IMR-90 (cell line): ENCODE measurements at regions not wholly inside any gene's neighbourhood (a gene's known extent, or its start where the extent isn't known, plus 50 kb on each side); places are given as distances from the start of the nearest gene placed in this dataset.

Experiments used
- ATAC-seq: fragments of 200-7000 bp; cut with Tn5 transposase; 2 replicates; pipeline ENCODE4 v1.9.1; 2020; ENCODE audit warnings: low read depth, mild to moderate bottlenecking, moderate library complexity
- BruUV-seq: library from RNA; stranded (reverse); fragments of 400-500 nt; replicated peaks from 2 replicates; lab custom pipeline; 2021; lab: Mats Ljungman, UMichigan
- CTCF ChIA-PET: fragments of 300-600 bp; formaldehyde crosslinking; extraction: SDS; loops from one replicate; lab custom pipeline; 2021; ENCODE audit warnings: antibody characterized with exemption; lab: Yijun Ruan, JAX
- POLR2A ChIA-PET: fragments of 300-600 bp; sonication (Branson Sonifier 250); formaldehyde crosslinking; loops from one replicate; lab custom pipeline; 2022; ENCODE audit warnings: antibody characterized with exemption; ENCODE audit not compliant: unreplicated experiment; lab: Charles Lee
- DNase-seq: peaks from one replicate; pipeline ENCODE4 v3.0.0; 2013
- H2AFZ ChIP-seq: replicated peaks from 2 replicates; pipeline ENCODE3; 2013; ENCODE audit warnings: low read length, mild to moderate bottlenecking; ENCODE audit not compliant: poor library complexity
- H2AK5ac ChIP-seq: 2 replicates; pipeline ENCODE4 v1.6.1; 2013; ENCODE audit warnings: low read depth, low read length, inconsistent platforms
- H2AK9ac ChIP-seq: replicated peaks from 2 replicates; pipeline ENCODE3; 2013; ENCODE audit warnings: mild to moderate bottlenecking, low read depth, low read length, moderate library complexity; ENCODE audit not compliant: poor library complexity
- H2BK120ac ChIP-seq: 2 replicates; pipeline ENCODE4 v1.6.1; 2013; ENCODE audit warnings: low read depth, low read length, inconsistent platforms
- H2BK15ac ChIP-seq: 3 replicates; pipeline ENCODE4 v1.6.1; 2013; ENCODE audit warnings: low read depth, low read length, inconsistent platforms
- H2BK20ac ChIP-seq: 2 replicates; pipeline ENCODE4 v1.6.1; 2013; ENCODE audit warnings: low read depth, mild to moderate bottlenecking, inconsistent platforms, low read length, moderate library complexity
- H2BK5ac ChIP-seq: 2 replicates; pipeline ENCODE4 v1.6.1; 2013; ENCODE audit warnings: mild to moderate bottlenecking, low read depth, low read length, inconsistent platforms; ENCODE audit not compliant: poor library complexity, severe bottlenecking
- H3K14ac ChIP-seq: replicated peaks from 2 replicates; pipeline ENCODE4 v1.6.1; 2013; ENCODE audit warnings: low read depth, low read length, inconsistent platforms
- H3K18ac ChIP-seq: 2 replicates; pipeline ENCODE4 v1.6.1; 2013; ENCODE audit warnings: low read depth, low read length, control low read depth
- H3K23ac ChIP-seq: 2 replicates; pipeline ENCODE4 v1.6.1; 2013; ENCODE audit warnings: low read depth, low read length, inconsistent platforms
- H3K27ac ChIP-seq: 2 replicates; pipeline ENCODE4 v1.5.1; 2013; ENCODE audit warnings: mild to moderate bottlenecking, control low read depth, low read length; ENCODE audit not compliant: insufficient read depth
- H3K27me3 ChIP-seq: 2 replicates; pipeline ENCODE4 v1.6.1; 2013; ENCODE audit warnings: low read length; ENCODE audit not compliant: control insufficient read depth, insufficient read depth
- H3K36me3 ChIP-seq: 2 replicates; pipeline ENCODE4 v1.6.1; 2013; ENCODE audit warnings: low read length, mixed read lengths; ENCODE audit not compliant: control insufficient read depth, insufficient read depth
- H3K4ac ChIP-seq: 2 replicates; pipeline ENCODE4 v1.6.1; 2013; ENCODE audit warnings: low read depth, low read length, inconsistent platforms
- H3K4me1 ChIP-seq: 2 replicates; pipeline ENCODE4 v1.6.1; 2013; ENCODE audit warnings: low read length, mixed read lengths; ENCODE audit not compliant: control insufficient read depth, insufficient read depth
- H3K4me2 ChIP-seq: 2 replicates; pipeline ENCODE4 v1.6.1; 2013; ENCODE audit warnings: low read depth, mild to moderate bottlenecking, control low read depth, low read length, moderate library complexity
- H3K4me3 ChIP-seq: 2 replicates; pipeline ENCODE4 v1.5.1; 2013; ENCODE audit warnings: low read depth, mild to moderate bottlenecking, control low read depth, low read length, moderate library complexity; ENCODE audit not compliant: insufficient read depth
- H3K56ac ChIP-seq: 2 replicates; pipeline ENCODE4 v1.6.1; 2013; ENCODE audit warnings: low read length, inconsistent platforms; ENCODE audit not compliant: insufficient read depth; ENCODE audit errors: extremely low read depth
- H3K79me1 ChIP-seq, 2 experiments: 2 replicates each; pipeline ENCODE4 v1.6.1; 2013; ENCODE audit warnings: low read length in 2 of 2, inconsistent platforms in 1 of 2, low read depth in 1 of 2
- H3K9ac ChIP-seq: 2 replicates; pipeline ENCODE4 v1.6.1; 2013; ENCODE audit warnings: low read depth, low read length, control low read depth
- H3K9me1 ChIP-seq: 2 replicates; pipeline ENCODE4 v1.6.1; 2013; ENCODE audit warnings: low read length, inconsistent platforms; ENCODE audit not compliant: insufficient read depth
- H3K9me3 ChIP-seq: 2 replicates; pipeline ENCODE4 v1.6.1; 2013; ENCODE audit warnings: low read length; ENCODE audit not compliant: control insufficient read depth, insufficient read depth
- H4K20me1 ChIP-seq: 2 replicates; pipeline ENCODE4 v1.6.1; 2013; ENCODE audit warnings: low read length, inconsistent platforms; ENCODE audit not compliant: insufficient read depth
- H4K5ac ChIP-seq: 2 replicates; pipeline ENCODE4 v1.6.1; 2013; ENCODE audit warnings: mild to moderate bottlenecking, low read depth, low read length, control low read depth
- H4K8ac ChIP-seq, 2 experiments: 2 replicates each; pipeline ENCODE4 v1.6.1; 2013; ENCODE audit warnings: low read depth in 2 of 2, low read length in 2 of 2, control low read depth in 1 of 2, inconsistent platforms in 1 of 2
- H4K91ac ChIP-seq: 2 replicates; pipeline ENCODE4 v1.6.1; 2013; ENCODE audit warnings: low read depth, low read length, inconsistent platforms; ENCODE audit not compliant: insufficient read depth
- BHLHE40 ChIP-seq: fragments of 150-350 bp; IDR thresholded peaks from 2 replicates; pipeline ENCODE4 v1.6.1; 2016; ENCODE audit warnings: mild to moderate bottlenecking, low read depth, low read length
- CEBPB ChIP-seq: IDR thresholded peaks from 2 replicates; pipeline ENCODE4 v1.6.1; 2012; ENCODE audit warnings: low read depth, low read length, improper control_type of control experiment
- CHD1 ChIP-seq: IDR thresholded peaks from 2 replicates; pipeline ENCODE4 v1.6.1; 2012; ENCODE audit warnings: low read depth, low read length, improper control_type of control experiment
- MAFK ChIP-seq: IDR thresholded peaks from 2 replicates; pipeline ENCODE4 v1.6.1; 2012; ENCODE audit warnings: low read depth, low read length, improper control_type of control experiment
- MAZ ChIP-seq: IDR thresholded peaks from 2 replicates; pipeline ENCODE4 v1.6.1; 2012; ENCODE audit warnings: low read depth, mild to moderate bottlenecking, low read length, improper control_type of control experiment, moderate library complexity, borderline replicate concordance
- MXI1 ChIP-seq: IDR thresholded peaks from 2 replicates; pipeline ENCODE4 v1.6.1; 2012; ENCODE audit warnings: low read depth, mild to moderate bottlenecking, low read length, moderate library complexity, borderline replicate concordance
- NFE2L2 ChIP-seq: fragments of 150-350 bp; IDR thresholded peaks from 2 replicates; pipeline ENCODE4 v1.6.1; 2016; ENCODE audit warnings: low read depth, mild to moderate bottlenecking, low read length
- RAD21 ChIP-seq: IDR thresholded peaks from 2 replicates; pipeline ENCODE4 v1.6.1; 2012; ENCODE audit warnings: low read length, improper control_type of control experiment
- RFX5 ChIP-seq: IDR thresholded peaks from 2 replicates; pipeline ENCODE4 v1.8.0; 2012; ENCODE audit warnings: low read depth, mild to moderate bottlenecking, low read length, moderate library complexity
- WGBS, 2 experiments: methylation state at CpG; one replicate each; pipeline versions ENCODE4 v1.1.5 to v1.1.7; 2013; ENCODE audit warnings: missing lambda C conversion rate in 2 of 2; ENCODE audit not compliant: insufficient read length in 1 of 2; ENCODE audit errors: extremely low coverage in 2 of 2; 5-methylcytosine and 5-hydroxymethylcytosine counted together
- dilution Hi-C: fragments of 300-500 bp; cut with HindIII; formaldehyde crosslinking; loops from one replicate; pipeline ENCODE4 v1.14.3; 2018; ENCODE audit warnings: low sequenced_read_pairs; ENCODE audit not compliant: unreplicated experiment
- in situ Hi-C: fragments of 300-500 bp; cut with MboI; formaldehyde crosslinking; loops from 3 replicates; pipeline ENCODE4 v1.14.3; 2019; ENCODE audit warnings: low sequenced_read_pairs, inconsistent platforms, mixed read lengths
- intact Hi-C: fragments of 100-400 bp; cut with micrococcal nuclease; formaldehyde crosslinking; loops from 2 replicates; pipeline ENCODE4 v1.10.0; 2022
- TF ChIP-seq, protein P1 (sequence below): conservative IDR thresholded peaks from 2 replicates; pipeline ENCODE4 v1.5.1; 2012; ENCODE audit warnings: mild to moderate bottlenecking, low read depth, low read length, improper control_type of control experiment
- TF ChIP-seq, protein P2 (sequence below): fragments of 150-350 bp; IDR thresholded peaks from 2 replicates; pipeline ENCODE4 v1.6.1; 2016; ENCODE audit warnings: low read depth, mild to moderate bottlenecking, low read length, moderate library complexity, borderline replicate concordance
- TF ChIP-seq, protein P3 (sequence below): fragments of 150-350 bp; IDR thresholded peaks from 2 replicates; pipeline ENCODE4 v1.6.1; 2017; ENCODE audit warnings: mild to moderate bottlenecking, antibody characterized with exemption, low read length, low read depth

DNA sequence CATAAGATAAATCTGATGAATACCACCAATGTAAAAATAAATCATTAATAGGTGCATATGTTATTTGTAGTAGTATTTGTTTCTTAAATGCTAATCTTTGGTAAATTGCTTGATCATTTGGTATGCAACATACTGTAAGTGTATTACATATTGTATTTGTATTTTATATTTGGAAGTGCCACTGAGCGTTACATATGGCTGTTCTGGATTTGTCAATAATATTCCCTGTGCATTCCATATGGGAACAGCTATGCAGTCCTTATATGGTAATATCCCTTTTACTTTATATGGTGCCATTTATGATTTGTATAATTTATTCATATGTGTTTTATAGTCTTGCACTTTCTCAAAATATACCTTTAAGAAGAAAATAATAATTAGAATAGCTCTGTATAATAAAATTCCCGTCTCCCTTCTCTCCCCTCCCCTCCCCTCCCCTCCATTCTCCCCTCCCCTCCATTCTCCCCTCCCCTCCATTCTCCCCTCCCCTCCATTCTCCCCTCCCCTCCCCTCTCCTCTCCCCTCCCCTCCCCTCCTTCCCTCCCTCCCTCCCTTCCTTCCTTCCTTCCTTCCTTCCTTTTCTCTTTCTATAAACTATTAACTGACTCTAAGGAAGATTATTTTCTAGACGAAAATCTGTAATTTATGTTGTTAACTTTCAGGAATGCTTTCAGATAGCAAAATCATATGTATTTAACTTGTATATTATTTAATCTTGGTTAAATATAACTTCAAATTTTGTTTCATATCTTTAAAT, 241.4 kb downstream of the CSNK1G3 start:
- H2BK15ac ChIP-seq: no peak overlapping the region
- no peak overlapping the region for H2AFZ ChIP-seq
- H2AK9ac ChIP-seq: no peak overlapping the region
- no CpG with 5 or more reads among the region's 3 CpGs for WGBS, 2 experiments
- H3K23ac ChIP-seq: no peak overlapping the region
- ChIA-PET POLR2A (no interaction called here), CTCF (no interaction called here)
- no peaks in the 10 kb centered on the region for H3K36me3 ChIP-seq
- no peaks in the 10 kb centered on the region for H4K20me1 ChIP-seq
- TF ChIP-seq RAD21 (no peak), CHD1 (no peak), MXI1 (no peak), MAFK (no peak), MAZ (no peak), RFX5 (no peak), NFE2L2 (no peak), BHLHE40 (no peak), CEBPB (no peak)
- TF ChIP-seq, protein P1, sequence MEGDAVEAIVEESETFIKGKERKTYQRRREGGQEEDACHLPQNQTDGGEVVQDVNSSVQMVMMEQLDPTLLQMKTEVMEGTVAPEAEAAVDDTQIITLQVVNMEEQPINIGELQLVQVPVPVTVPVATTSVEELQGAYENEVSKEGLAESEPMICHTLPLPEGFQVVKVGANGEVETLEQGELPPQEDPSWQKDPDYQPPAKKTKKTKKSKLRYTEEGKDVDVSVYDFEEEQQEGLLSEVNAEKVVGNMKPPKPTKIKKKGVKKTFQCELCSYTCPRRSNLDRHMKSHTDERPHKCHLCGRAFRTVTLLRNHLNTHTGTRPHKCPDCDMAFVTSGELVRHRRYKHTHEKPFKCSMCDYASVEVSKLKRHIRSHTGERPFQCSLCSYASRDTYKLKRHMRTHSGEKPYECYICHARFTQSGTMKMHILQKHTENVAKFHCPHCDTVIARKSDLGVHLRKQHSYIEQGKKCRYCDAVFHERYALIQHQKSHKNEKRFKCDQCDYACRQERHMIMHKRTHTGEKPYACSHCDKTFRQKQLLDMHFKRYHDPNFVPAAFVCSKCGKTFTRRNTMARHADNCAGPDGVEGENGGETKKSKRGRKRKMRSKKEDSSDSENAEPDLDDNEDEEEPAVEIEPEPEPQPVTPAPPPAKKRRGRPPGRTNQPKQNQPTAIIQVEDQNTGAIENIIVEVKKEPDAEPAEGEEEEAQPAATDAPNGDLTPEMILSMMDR: no peak
- TF ChIP-seq, protein P2, sequence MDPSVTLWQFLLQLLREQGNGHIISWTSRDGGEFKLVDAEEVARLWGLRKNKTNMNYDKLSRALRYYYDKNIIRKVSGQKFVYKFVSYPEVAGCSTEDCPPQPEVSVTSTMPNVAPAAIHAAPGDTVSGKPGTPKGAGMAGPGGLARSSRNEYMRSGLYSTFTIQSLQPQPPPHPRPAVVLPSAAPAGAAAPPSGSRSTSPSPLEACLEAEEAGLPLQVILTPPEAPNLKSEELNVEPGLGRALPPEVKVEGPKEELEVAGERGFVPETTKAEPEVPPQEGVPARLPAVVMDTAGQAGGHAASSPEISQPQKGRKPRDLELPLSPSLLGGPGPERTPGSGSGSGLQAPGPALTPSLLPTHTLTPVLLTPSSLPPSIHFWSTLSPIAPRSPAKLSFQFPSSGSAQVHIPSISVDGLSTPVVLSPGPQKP: no peak
- TF ChIP-seq, protein P3, sequence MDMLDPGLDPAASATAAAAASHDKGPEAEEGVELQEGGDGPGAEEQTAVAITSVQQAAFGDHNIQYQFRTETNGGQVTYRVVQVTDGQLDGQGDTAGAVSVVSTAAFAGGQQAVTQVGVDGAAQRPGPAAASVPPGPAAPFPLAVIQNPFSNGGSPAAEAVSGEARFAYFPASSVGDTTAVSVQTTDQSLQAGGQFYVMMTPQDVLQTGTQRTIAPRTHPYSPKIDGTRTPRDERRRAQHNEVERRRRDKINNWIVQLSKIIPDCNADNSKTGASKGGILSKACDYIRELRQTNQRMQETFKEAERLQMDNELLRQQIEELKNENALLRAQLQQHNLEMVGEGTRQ: no peak
- H3K79me1 ChIP-seq: no peaks in the 10 kb centered on the region
- intact Hi-C loops: no loop called here
- no peak overlapping the region for H3K9ac ChIP-seq
- H3K4me1 ChIP-seq: peaks cover 9% of the 10 kb centered on the region; the same call in 1 of the 2 replicates
- H3K18ac ChIP-seq: no peak overlapping the region
- no peak overlapping the region for H3K14ac ChIP-seq
- dilution Hi-C loops: no loop called here
- no peak overlapping the region for H2AK5ac ChIP-seq
- H3K9me1 ChIP-seq: 0 out of 2 replicates have a peak, but pooled peaks cover 4% of the 10 kb centered on the region
- no peak overlapping the region for H3K4ac ChIP-seq
- no peak overlapping the region for H2BK20ac ChIP-seq
- H3K27me3 ChIP-seq: no peaks in the 10 kb centered on the region
- no peak overlapping the region for H4K91ac ChIP-seq
- peak overlapping the region; percentile 74 for H2BK5ac ChIP-seq
- H4K5ac ChIP-seq: no peak overlapping the region
- H3K27ac ChIP-seq: no peak overlapping the region
- H3K4me2 ChIP-seq: no peak overlapping the region
- BruUV-seq: no TSS peak
- no peak overlapping the region for H3K56ac ChIP-seq
- no peak overlapping the region for H2BK120ac ChIP-seq
- no peaks in the 10 kb centered on the region for H3K9me3 ChIP-seq
- DNase-seq (no peak), ATAC-seq (no peak)
- in situ Hi-C loops: no loop called here
- no peak overlapping the region; a peak in 1 of 4 replicates for H4K8ac ChIP-seq
- H3K4me3 ChIP-seq: no peak overlapping the region
